HG03097 (cell line): ENCODE measurements at regions not wholly inside any gene's neighbourhood (a gene's known extent, or its start where the extent isn't known, plus 50 kb on each side); places are given as distances from the start of the nearest gene placed in this dataset.

Experiments
- ATAC-seq: cut with Tn5 transposase; IDR thresholded peaks from one replicate; pipeline ENCODE4 v1.9.1; 2021; ENCODE audit not compliant: unreplicated experiment, low FRiP score

GRCh38 chr10:125289461-125289860, 129.1 kb upstream of the CTBP2 start:
- no peak for ATAC-seq

- ATAC-seq = no peak
These were observed 124.7 kb upstream of the CTBP2 start for GRCh38 chr10:125284875-125285597.

GRCh38 chr10:125283836-125284614, 123.7 kb upstream of the CTBP2 start:
- ATAC-seq = no peak

GRCh38 chr10:125283191-125283835, 123.0 kb upstream of the CTBP2 start:
- ATAC-seq = no peak

- no peak for ATAC-seq
These were observed 120.7 kb upstream of the CTBP2 start for GRCh38 chr10:125281091-125281490.

DNA sequence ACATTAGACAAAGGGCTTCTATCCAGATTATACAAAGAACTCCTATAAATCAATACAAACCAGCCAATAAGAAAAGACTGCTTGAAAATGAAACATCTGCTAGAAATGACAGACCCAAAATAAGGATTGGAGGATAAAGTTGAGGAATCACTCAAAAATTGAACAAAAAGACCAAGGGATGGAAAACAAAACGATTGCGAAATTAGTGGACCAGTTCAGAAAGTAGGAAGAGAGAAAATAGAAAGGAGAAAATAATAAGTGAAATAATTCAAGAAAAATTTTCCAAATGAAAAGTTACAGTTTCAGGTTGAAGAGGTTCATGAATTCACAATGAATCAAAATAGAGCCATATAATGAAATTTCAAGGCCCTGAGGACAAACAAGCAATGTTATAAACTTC, 115.8 kb upstream of the CTBP2 start:
- ATAC-seq = no peak

- ATAC-seq = no peak
These were observed 114.6 kb upstream of the CTBP2 start for GRCh38 chr10:125274961-125275360.

- ATAC-seq = no peak
These were observed 112.7 kb upstream of the CTBP2 start for GRCh38 chr10:125273023-125273422.

DNA sequence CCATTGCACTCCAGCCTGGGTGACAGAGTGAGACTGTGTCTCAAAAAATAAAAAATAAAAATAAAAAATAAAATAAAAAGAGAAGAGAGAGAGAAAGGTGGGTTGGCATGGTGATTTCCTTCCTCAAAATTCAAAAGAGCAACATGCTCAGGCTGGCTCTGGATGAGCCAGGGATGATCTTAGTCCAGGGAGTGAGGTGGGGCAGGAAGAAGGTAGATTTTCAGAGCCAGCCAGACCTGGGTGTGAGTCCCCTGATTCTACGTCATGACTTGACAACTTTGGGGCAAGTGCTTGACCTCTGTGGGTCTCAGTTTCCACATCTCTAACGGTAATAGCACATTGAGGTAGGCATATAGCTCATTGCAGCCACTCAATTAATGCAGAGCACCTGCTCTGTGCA, 109.4 kb upstream of the CTBP2 start:
- no peak for ATAC-seq

- no peak for ATAC-seq
These were observed 106.6 kb upstream of the CTBP2 start for GRCh38 chr10:125266966-125267365.

GRCh38 chr10:125266541-125266940, 106.2 kb upstream of the CTBP2 start:
- ATAC-seq = no peak

DNA sequence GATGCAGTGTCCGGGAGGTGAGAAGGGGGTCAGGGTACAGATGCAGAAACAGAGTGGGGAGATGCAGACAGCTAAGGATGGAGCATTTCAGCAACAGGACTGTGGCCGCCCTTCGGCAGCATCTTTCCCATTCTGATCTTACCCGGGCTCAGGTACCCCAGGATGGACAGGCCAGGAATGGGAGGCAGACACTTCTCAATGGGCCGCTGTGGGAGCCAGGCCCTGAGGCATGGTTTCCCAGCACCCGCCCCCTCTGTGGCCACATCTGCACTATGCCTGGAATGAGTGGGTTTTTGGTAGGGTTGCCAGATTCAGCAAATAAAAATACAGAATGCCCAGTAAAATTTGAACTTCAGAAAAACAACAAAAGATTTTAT, 105.2 kb upstream of the CTBP2 start:
- ATAC-seq = no peak

DNA sequence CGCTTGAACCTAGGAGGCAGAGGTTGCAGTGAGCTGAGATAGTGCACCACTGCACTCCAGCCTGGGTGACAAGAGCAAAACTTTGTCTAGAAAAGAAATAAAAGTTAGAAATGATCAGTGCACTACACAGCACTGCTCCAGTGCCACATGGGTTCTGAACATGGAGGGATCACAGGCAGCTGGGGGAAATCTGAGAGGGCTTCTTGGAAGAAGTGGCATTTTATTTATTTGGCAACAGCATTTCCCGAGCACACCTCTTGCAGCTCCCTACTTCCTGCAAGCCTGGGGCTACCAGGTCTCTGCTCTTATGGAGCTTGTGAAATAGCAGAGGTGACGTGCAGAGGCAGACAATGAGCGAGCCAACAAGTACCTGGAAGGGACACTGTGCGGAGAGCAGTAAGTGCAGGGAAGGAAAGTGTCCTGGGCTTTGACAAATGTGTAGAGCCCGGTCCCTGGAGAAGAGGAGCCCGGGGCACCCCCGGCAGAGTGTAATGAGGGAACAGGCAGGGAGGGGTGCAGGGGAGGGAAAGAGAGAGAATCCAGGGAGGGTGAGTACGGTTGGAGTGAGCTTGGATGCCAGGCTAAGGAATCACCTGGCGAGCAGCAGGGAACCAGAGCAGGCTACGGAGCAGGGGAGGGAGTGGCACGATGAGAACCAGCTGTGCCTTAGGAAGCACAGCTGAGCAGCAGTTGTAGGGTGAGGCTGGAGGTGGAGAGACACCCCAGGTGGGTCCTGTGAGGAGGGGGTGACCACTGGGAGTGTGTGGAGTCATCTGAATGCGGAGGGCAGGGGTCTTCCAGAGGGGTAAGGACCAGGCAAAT, 104.6 kb upstream of the CTBP2 start:
- no peak for ATAC-seq

- ATAC-seq = no peak
These were observed 103.7 kb upstream of the CTBP2 start for GRCh38 chr10:125264091-125264490.

- no peak for ATAC-seq
These were observed 103.2 kb upstream of the CTBP2 start for GRCh38 chr10:125263551-125263950.

GRCh38 chr10:125262920-125263319, 102.6 kb upstream of the CTBP2 start:
- no peak for ATAC-seq

DNA sequence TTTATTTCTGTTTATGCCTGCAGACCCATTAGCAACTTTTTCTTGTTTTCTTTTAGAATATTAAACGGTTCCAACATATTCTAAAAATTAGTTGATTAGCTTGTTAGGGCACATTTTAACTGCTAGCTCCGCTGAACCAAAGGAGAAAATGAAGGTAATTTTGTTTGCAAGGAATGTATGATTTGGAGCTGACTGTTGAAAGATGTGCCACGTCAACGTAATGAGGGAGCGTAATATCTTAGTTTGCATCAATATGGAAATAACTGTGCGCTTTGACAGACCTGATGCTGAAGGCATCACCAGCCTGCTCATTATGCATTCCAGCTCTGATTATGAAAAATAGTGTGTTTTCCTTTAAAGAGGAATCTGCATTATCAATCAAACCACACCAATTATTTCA, 102.0 kb upstream of the CTBP2 start:
- no peak for ATAC-seq

DNA sequence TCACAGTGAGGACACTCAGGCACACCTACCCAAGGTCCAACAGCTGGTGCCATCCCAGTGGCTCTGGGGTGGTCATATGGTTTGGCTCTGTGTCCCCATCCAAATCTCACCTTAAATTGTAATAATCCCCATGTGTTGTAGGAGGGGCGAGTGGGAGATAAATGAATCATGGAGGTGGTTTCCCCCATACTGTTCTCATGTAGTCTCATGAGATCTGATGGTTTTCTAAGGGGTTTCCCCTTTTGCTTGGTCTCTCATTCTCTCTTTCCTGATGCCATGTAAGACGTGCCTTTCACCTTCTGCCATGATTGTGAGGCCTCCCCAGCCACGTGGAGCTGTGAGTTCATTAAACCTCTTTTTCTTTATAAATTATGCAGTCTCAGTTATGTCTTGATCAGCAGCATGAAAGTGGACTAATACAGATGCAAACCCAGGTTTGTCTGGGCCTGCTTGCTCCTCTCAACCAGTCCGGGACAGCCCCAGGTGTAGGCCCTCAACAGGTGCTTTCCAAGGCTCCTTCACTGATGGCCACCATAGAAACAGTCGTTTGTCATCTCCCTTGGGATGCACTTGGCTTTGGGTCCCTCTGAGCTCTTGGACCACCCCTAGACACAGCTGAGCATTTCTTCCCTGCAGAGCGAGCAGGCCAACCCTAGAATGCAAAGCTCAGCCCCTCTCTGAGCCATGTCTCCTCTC, 101.3 kb upstream of the CTBP2 start:
- no peak for ATAC-seq

DNA sequence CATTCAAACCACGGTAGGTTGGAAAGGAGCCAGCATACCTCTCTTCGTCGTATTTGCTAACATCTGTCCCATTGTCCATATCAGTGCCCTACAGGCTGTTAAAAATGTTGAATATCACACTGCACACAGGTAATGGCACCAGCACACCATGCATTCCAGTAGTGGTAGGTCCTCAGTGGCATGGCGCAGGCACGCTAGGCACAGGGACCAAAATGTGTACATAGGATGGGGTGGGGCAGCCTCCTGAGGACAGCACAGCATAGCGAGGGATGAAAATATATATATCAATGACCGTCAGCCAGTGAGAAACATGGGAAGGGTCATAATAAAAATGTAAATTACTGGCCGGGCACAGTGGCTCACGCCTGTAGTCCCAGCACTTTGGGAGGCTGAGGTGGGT, 99.9 kb upstream of the CTBP2 start:
- no peak for ATAC-seq

DNA sequence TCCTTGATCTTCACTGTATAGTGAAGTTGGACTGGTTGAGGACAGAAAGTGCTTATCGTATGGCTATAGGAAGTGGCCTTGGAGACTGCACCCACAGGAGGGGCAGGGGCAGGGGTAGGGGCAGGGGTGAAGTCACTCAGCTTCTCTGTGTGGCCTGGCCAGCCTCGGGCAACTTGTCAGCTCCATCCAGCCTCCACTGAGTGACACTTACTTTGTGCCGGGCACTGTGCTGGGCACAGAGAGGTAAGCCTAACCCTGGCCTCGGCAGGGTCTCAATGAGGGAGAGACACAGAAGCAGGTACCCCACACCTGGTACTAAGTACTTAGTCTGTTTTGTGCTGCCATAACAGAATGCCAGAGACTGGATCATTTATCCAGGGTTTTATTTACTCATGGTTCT, 99.3 kb upstream of the CTBP2 start:
- ATAC-seq = no peak
